ENCODE measurements at regions not wholly inside any gene's neighbourhood (a gene's known extent, or its start where the extent isn't known, plus 50 kb on each side); places are given as distances from the start of the nearest gene placed in this dataset.

- Histone ChIP-seq H3K9me2 (replicated peaks; ENCODE audit: control insufficient read depth, low read length) (no peaks in the 10 kb centered on the region), H3K27me3 (ENCODE audit: control insufficient read depth, low read length) (no peaks in the 10 kb centered on the region), H3K4me3 (ENCODE audit: low read length) (no peak overlapping the region), H3K9me3 (ENCODE audit: control insufficient read depth, insufficient read depth, low read length) (no peaks in the 10 kb centered on the region; the same call in 1 of the 2 replicates), H3F3A (ENCODE audit: control insufficient read depth, insufficient read depth) (no peaks in the 10 kb centered on the region), H3K4me2 (ENCODE audit: low read length) (no peak overlapping the region), H3K27ac (ENCODE audit: low read depth, low read length) (no peak overlapping the region), H3K36me3 (ENCODE audit: control insufficient read depth, low read length) (no peaks in the 10 kb centered on the region), H3K79me2 (ENCODE audit: control insufficient read depth, low read length) (no peaks in the 10 kb centered on the region), H3K4me1 (ENCODE audit: control insufficient read depth, low read length) (no peaks in the 10 kb centered on the region), H4K20me1 (ENCODE audit: control insufficient read depth, insufficient read depth, low read depth, low read length) (no peaks in the 10 kb centered on the region)
- no peak for TF ChIP-seq CTCF (IDR thresholded peaks at IDR 0.05; ENCODE audit: low read depth, low read length, poor library complexity, severe bottlenecking)
- no peak for TF ChIP-seq EZH2phosphoT487 (IDR thresholded peaks at IDR 0.05; ENCODE audit: borderline replicate concordance, low read length)
Observed at GRCh38 chr11:128212324-128212723, 375.0 kb downstream of the ETS1 start.

GRCh38 chr11:128210148-128210940 lies 377.0 kb downstream of the ETS1 start:
- no peak overlapping the region for H3K4me2 ChIP-seq (ENCODE audit: low read length)
- no peaks in the 10 kb centered on the region for H3K36me3 ChIP-seq (ENCODE audit: control insufficient read depth, low read length)
- H4K20me1 ChIP-seq (ENCODE audit: control insufficient read depth, insufficient read depth, low read depth, low read length): no peaks in the 10 kb centered on the region
- no peak for TF ChIP-seq CTCF (IDR thresholded peaks at IDR 0.05; ENCODE audit: low read depth, low read length, poor library complexity, severe bottlenecking)
- no peak for TF ChIP-seq EZH2phosphoT487 (IDR thresholded peaks at IDR 0.05; ENCODE audit: borderline replicate concordance, low read length)
- H3K27me3 ChIP-seq (ENCODE audit: control insufficient read depth, low read length): no peaks in the 10 kb centered on the region
- no peak overlapping the region for H3K27ac ChIP-seq (ENCODE audit: low read depth, low read length)
- H3K9me2 ChIP-seq (replicated peaks; ENCODE audit: control insufficient read depth, low read length): no peaks in the 10 kb centered on the region
- no peaks in the 10 kb centered on the region for H3K4me1 ChIP-seq (ENCODE audit: control insufficient read depth, low read length)
- no peak overlapping the region for H3K4me3 ChIP-seq (ENCODE audit: low read length)
- no peaks in the 10 kb centered on the region for H3F3A ChIP-seq (ENCODE audit: control insufficient read depth, insufficient read depth)
- no peaks in the 10 kb centered on the region for H3K9me3 ChIP-seq (ENCODE audit: control insufficient read depth, insufficient read depth, low read length)
- H3K79me2 ChIP-seq (ENCODE audit: control insufficient read depth, low read length): no peaks in the 10 kb centered on the region

- no peaks in the 10 kb centered on the region for H3K36me3 ChIP-seq (ENCODE audit: control insufficient read depth, low read length)
- no peak for TF ChIP-seq EZH2phosphoT487 (IDR thresholded peaks at IDR 0.05; ENCODE audit: borderline replicate concordance, low read length)
- TF ChIP-seq CTCF (IDR thresholded peaks at IDR 0.05; ENCODE audit: low read depth, low read length, poor library complexity, severe bottlenecking): no peak
- H3K79me2 ChIP-seq (ENCODE audit: control insufficient read depth, low read length): no peaks in the 10 kb centered on the region
- no peaks in the 10 kb centered on the region for H3K4me1 ChIP-seq (ENCODE audit: control insufficient read depth, low read length)
- H3F3A ChIP-seq (ENCODE audit: control insufficient read depth, insufficient read depth): no peaks in the 10 kb centered on the region
- no peaks in the 10 kb centered on the region for H3K27me3 ChIP-seq (ENCODE audit: control insufficient read depth, low read length)
- no peak overlapping the region for H3K4me3 ChIP-seq (ENCODE audit: low read length)
- no peaks in the 10 kb centered on the region for H3K9me3 ChIP-seq (ENCODE audit: control insufficient read depth, insufficient read depth, low read length)
- H3K27ac ChIP-seq (ENCODE audit: low read depth, low read length): no peak overlapping the region
- H3K9me2 ChIP-seq (replicated peaks; ENCODE audit: control insufficient read depth, low read length): no peaks in the 10 kb centered on the region
- H4K20me1 ChIP-seq (ENCODE audit: control insufficient read depth, insufficient read depth, low read depth, low read length): no peaks in the 10 kb centered on the region
- H3K4me2 ChIP-seq (ENCODE audit: low read length): no peak overlapping the region
Observed at GRCh38 chr11:128209138-128209435, 378.3 kb downstream of the ETS1 start.

Data from DOHH2 (cell line).